Liver (tissue), 8 donors: ENCODE measurements at regions not wholly inside any gene's neighbourhood (a gene's known extent, or its start where the extent isn't known, plus 50 kb on each side); places are given as distances from the start of the nearest gene placed in this dataset.

Source experiments
- DNase-seq: peaks from one replicate; pipeline ENCODE4 v3.0.0-alpha.2; 2017; ENCODE audit warnings: low spot score
- H3K27ac ChIP-seq, 2 donors: one replicate each; pipeline ENCODE4 v1.7.0; 2013; ENCODE audit warnings: inconsistent platforms in 2 of 2, low read length in 2 of 2, control low read depth in 1 of 2, low read depth in 1 of 2, mild to moderate bottlenecking in 1 of 2
- H3K27me3 ChIP-seq, 4 donors: one replicate each; pipeline versions ENCODE4 v1.6.1 to v1.7.0; 2013; ENCODE audit warnings: low read length in 3 of 4, inconsistent platforms in 1 of 4, mild to moderate bottlenecking in 1 of 4, moderate library complexity in 1 of 4; ENCODE audit not compliant: control insufficient read depth in 4 of 4, insufficient read depth in 4 of 4
- H3K36me3 ChIP-seq, 4 donors: one replicate each; pipeline versions ENCODE4 v1.6.1 to v1.7.0; 2013; ENCODE audit warnings: low read length in 3 of 4, mild to moderate bottlenecking in 3 of 4, low read depth in 1 of 4, moderate library complexity in 1 of 4; ENCODE audit not compliant: control insufficient read depth in 4 of 4, insufficient read depth in 3 of 4
- H3K4me1 ChIP-seq, 4 donors: one replicate each; pipeline versions ENCODE4 v1.6.1 to v1.7.0; 2013; ENCODE audit warnings: low read length in 3 of 4, mild to moderate bottlenecking in 3 of 4, moderate library complexity in 1 of 4; ENCODE audit not compliant: control insufficient read depth in 4 of 4, insufficient read depth in 4 of 4
- H3K4me3 ChIP-seq, 3 donors: one replicate each; pipeline versions ENCODE4 v1.6.1 to v1.7.0; 2013; ENCODE audit warnings: low read length in 3 of 3, control low read depth in 1 of 3, low read depth in 1 of 3, mild to moderate bottlenecking in 1 of 3
- H3K9ac ChIP-seq, 2 donors: one replicate each; pipeline ENCODE4 v1.7.0; 2013; ENCODE audit warnings: low read length in 2 of 2, mild to moderate bottlenecking in 2 of 2, moderate library complexity in 2 of 2, control low read depth in 1 of 2, low read depth in 1 of 2
- H3K9me3 ChIP-seq, 4 donors: one replicate each; pipeline versions ENCODE4 v1.6.1 to v1.7.0; 2013; ENCODE audit warnings: low read length in 3 of 4; ENCODE audit not compliant: control insufficient read depth in 4 of 4
- EGR1 ChIP-seq, 2 donors: IDR thresholded peaks; 2 replicates each; pipeline ENCODE4 v1.6.1; 2016 to 2018; ENCODE audit warnings: antibody characterized with exemption in 2 of 2, low read depth in 2 of 2
- FOXA2 ChIP-seq: IDR thresholded peaks from 2 replicates; pipeline ENCODE4 v1.6.1; 2016; ENCODE audit warnings: antibody characterized with exemption
- GABPA ChIP-seq, 2 donors: IDR thresholded peaks in 1 of 2; conservative IDR thresholded peaks in 1 of 2; 2 replicates each; pipeline ENCODE4 v1.6.1; 2016; ENCODE audit warnings: antibody characterized with exemption in 2 of 2, mild to moderate bottlenecking in 1 of 2, moderate library complexity in 1 of 2
- HNF4A ChIP-seq, 2 donors: conservative IDR thresholded peaks; 2 replicates each; pipeline ENCODE4 v1.6.1; 2016; ENCODE audit warnings: antibody characterized with exemption in 2 of 2, mild to moderate bottlenecking in 2 of 2
- HNF4G ChIP-seq: IDR thresholded peaks from 2 replicates; pipeline ENCODE4 v1.6.1; 2016; ENCODE audit warnings: antibody characterized with exemption
- JUND ChIP-seq, 2 donors: IDR thresholded peaks; 2 replicates each; pipeline ENCODE4 v1.6.1; 2016; ENCODE audit warnings: antibody characterized with exemption in 2 of 2
- NR2F2 ChIP-seq: IDR thresholded peaks from 2 replicates; pipeline ENCODE4 v1.6.1; 2016; ENCODE audit warnings: antibody characterized with exemption
- RAD21 ChIP-seq, 2 donors: IDR thresholded peaks; 2 replicates each; pipeline ENCODE4 v1.6.1; 2016; ENCODE audit warnings: antibody characterized with exemption in 2 of 2, mild to moderate bottlenecking in 2 of 2
- RXRA ChIP-seq, 2 donors: IDR thresholded peaks; 2 replicates each; pipeline ENCODE4 v1.6.1; 2017 to 2018; ENCODE audit warnings: antibody characterized with exemption in 2 of 2, mild to moderate bottlenecking in 1 of 2
- SP1 ChIP-seq: IDR thresholded peaks from 2 replicates; pipeline ENCODE4 v1.6.1; 2018; ENCODE audit warnings: antibody characterized with exemption, mild to moderate bottlenecking
- YY1 ChIP-seq: IDR thresholded peaks from 2 replicates; pipeline ENCODE4 v1.6.1; 2016; ENCODE audit warnings: antibody characterized with exemption, mild to moderate bottlenecking
- WGBS: extraction: QIAGEN DNeasy Blood & Tissue Kit; methylation state at CpG from one replicate; pipeline ENCODE4 v1.1.7; 2013; 5-methylcytosine and 5-hydroxymethylcytosine counted together
- TF ChIP-seq, protein P1 (sequence below): IDR thresholded peaks from 2 replicates; pipeline ENCODE4 v1.6.1; 2016; ENCODE audit warnings: antibody characterized with exemption
- TF ChIP-seq, protein P2 (sequence below): fragments of 150-350 bp; IDR thresholded peaks from 2 replicates; pipeline ENCODE4 v1.5.1; 2017; ENCODE audit warnings: improper control_type of control experiment, low read depth, low read length; ENCODE audit not compliant: missing input control
- TF ChIP-seq, protein P3 (sequence below): IDR thresholded peaks from 2 replicates; pipeline ENCODE4 v1.6.1; 2016; ENCODE audit warnings: antibody characterized with exemption, mild to moderate bottlenecking
- TF ChIP-seq, protein P4 (sequence below): IDR thresholded peaks from 2 replicates; pipeline ENCODE4 v1.6.1; 2016; ENCODE audit warnings: antibody characterized with exemption
- TF ChIP-seq, protein P5 (sequence below): IDR thresholded peaks from 2 replicates; pipeline ENCODE4 v1.6.1; 2016; ENCODE audit warnings: antibody characterized with exemption
- donor health status: healthy.
- donor health status: healthy.
- donor health status: healthy.
- donor health status: healthy.
- donor health status: healthy.

DNA sequence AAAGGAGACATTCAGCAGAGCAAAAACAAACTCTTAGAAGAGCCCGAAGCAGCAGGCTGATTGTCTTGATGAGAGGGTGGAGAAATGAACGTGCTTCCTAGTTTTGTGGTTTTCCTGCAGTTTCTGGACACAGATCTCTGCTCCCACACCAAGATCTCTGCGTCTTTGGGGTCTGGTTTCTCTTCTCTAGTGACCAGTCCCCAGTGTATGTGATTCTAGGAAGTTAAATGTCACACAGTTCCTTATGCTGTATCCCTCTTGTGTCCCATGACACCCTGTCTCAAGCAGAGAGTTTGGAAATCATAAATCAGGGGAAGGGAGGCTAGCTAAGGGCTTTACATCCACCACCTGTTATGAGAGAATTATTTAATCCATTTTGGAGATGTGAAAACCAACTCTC is 55.4 kb upstream of the KLF14 start:
- Histone ChIP-seq H3K9ac (no peak overlapping the region), H3K9me3 (no peaks in the 10 kb centered on the region), H3K27me3 (no peaks in the 10 kb centered on the region), H3K4me3 (no peak overlapping the region), H3K27ac (no peak overlapping the region), H3K4me1 (no peaks in the 10 kb centered on the region), H3K36me3 (no peaks in the 10 kb centered on the region)
- TF ChIP-seq, protein P1, sequence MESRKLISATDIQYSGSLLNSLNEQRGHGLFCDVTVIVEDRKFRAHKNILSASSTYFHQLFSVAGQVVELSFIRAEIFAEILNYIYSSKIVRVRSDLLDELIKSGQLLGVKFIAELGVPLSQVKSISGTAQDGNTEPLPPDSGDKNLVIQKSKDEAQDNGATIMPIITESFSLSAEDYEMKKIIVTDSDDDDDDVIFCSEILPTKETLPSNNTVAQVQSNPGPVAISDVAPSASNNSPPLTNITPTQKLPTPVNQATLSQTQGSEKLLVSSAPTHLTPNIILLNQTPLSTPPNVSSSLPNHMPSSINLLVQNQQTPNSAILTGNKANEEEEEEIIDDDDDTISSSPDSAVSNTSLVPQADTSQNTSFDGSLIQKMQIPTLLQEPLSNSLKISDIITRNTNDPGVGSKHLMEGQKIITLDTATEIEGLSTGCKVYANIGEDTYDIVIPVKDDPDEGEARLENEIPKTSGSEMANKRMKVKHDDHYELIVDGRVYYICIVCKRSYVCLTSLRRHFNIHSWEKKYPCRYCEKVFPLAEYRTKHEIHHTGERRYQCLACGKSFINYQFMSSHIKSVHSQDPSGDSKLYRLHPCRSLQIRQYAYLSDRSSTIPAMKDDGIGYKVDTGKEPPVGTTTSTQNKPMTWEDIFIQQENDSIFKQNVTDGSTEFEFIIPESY = no peak
- TF ChIP-seq RXRA (IDR thresholded peaks at IDR 0.05) = no peak
- TF ChIP-seq NR2F2 = no peak
- TF ChIP-seq GABPA (IDR thresholded peaks at IDR 0.05 in 1 of 2, conservative IDR thresholded peaks at IDR 0.05 in 1 of 2) = no peak
- no peak for TF ChIP-seq FOXA2
- no peak for TF ChIP-seq JUND (IDR thresholded peaks at IDR 0.05)
- TF ChIP-seq, protein P2, sequence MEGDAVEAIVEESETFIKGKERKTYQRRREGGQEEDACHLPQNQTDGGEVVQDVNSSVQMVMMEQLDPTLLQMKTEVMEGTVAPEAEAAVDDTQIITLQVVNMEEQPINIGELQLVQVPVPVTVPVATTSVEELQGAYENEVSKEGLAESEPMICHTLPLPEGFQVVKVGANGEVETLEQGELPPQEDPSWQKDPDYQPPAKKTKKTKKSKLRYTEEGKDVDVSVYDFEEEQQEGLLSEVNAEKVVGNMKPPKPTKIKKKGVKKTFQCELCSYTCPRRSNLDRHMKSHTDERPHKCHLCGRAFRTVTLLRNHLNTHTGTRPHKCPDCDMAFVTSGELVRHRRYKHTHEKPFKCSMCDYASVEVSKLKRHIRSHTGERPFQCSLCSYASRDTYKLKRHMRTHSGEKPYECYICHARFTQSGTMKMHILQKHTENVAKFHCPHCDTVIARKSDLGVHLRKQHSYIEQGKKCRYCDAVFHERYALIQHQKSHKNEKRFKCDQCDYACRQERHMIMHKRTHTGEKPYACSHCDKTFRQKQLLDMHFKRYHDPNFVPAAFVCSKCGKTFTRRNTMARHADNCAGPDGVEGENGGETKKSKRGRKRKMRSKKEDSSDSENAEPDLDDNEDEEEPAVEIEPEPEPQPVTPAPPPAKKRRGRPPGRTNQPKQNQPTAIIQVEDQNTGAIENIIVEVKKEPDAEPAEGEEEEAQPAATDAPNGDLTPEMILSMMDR = no peak
- TF ChIP-seq, protein P3, sequence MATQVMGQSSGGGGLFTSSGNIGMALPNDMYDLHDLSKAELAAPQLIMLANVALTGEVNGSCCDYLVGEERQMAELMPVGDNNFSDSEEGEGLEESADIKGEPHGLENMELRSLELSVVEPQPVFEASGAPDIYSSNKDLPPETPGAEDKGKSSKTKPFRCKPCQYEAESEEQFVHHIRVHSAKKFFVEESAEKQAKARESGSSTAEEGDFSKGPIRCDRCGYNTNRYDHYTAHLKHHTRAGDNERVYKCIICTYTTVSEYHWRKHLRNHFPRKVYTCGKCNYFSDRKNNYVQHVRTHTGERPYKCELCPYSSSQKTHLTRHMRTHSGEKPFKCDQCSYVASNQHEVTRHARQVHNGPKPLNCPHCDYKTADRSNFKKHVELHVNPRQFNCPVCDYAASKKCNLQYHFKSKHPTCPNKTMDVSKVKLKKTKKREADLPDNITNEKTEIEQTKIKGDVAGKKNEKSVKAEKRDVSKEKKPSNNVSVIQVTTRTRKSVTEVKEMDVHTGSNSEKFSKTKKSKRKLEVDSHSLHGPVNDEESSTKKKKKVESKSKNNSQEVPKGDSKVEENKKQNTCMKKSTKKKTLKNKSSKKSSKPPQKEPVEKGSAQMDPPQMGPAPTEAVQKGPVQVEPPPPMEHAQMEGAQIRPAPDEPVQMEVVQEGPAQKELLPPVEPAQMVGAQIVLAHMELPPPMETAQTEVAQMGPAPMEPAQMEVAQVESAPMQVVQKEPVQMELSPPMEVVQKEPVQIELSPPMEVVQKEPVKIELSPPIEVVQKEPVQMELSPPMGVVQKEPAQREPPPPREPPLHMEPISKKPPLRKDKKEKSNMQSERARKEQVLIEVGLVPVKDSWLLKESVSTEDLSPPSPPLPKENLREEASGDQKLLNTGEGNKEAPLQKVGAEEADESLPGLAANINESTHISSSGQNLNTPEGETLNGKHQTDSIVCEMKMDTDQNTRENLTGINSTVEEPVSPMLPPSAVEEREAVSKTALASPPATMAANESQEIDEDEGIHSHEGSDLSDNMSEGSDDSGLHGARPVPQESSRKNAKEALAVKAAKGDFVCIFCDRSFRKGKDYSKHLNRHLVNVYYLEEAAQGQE = no peak
- TF ChIP-seq, protein P4, sequence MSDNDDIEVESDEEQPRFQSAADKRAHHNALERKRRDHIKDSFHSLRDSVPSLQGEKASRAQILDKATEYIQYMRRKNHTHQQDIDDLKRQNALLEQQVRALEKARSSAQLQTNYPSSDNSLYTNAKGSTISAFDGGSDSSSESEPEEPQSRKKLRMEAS = no peak
- 63% methylated on average over 3 of the region's 3 CpGs for WGBS
- no peak for DNase-seq

DNA sequence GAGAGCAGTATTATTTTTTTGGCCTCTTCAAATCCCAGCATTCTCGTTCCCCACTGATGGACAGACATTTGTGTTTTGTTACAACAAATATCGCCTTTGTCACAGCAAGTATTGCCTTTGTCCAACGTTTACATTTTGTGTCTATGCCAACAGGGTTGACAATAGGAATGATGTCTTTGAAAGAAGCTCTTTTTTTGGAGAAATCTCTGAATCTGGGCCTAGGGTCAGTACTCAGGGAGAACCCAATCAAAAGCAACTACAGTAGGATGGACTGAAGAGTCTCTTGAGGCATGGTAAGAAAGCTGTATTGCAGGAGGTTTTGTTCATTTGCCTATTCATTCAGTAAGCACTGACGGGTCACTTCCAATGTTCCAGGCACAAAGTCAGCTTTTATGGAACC is 57.7 kb upstream of the KLF14 start:
- no peak for DNase-seq
- Histone ChIP-seq H3K27ac (no peak overlapping the region), H3K4me1 (no peaks in the 10 kb centered on the region), H3K9ac (no peak overlapping the region), H3K4me3 (no peak overlapping the region), H3K9me3 (no peaks in the 10 kb centered on the region), H3K36me3 (no peaks in the 10 kb centered on the region), H3K27me3 (no peaks in the 10 kb centered on the region)
- WGBS = 87% methylated on average over 4 of the region's 4 CpGs
- no peak for TF ChIP-seq FOXA2
- TF ChIP-seq RAD21 (IDR thresholded peaks at IDR 0.05) = no peak
- TF ChIP-seq SP1 = no peak
- no peak for TF ChIP-seq YY1
- TF ChIP-seq HNF4G = no peak
- TF ChIP-seq, protein P1 = no peak
- TF ChIP-seq, protein P4 = no peak
- TF ChIP-seq HNF4A (conservative IDR thresholded peaks at IDR 0.05) = no peak
- TF ChIP-seq RXRA (IDR thresholded peaks at IDR 0.05) = no peak
- TF ChIP-seq, protein P2 = no peak
- no peak for TF ChIP-seq GABPA (IDR thresholded peaks at IDR 0.05 in 1 of 2, conservative IDR thresholded peaks at IDR 0.05 in 1 of 2)
- no peak for TF ChIP-seq EGR1 (IDR thresholded peaks at IDR 0.05; ENCODE audit: low read depth in 2 of 2)
- TF ChIP-seq, protein P5, sequence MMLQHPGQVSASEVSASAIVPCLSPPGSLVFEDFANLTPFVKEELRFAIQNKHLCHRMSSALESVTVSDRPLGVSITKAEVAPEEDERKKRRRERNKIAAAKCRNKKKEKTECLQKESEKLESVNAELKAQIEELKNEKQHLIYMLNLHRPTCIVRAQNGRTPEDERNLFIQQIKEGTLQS = no peak
- TF ChIP-seq NR2F2 = no peak
